HL-60 (cell line): ENCODE measurements at regions not wholly inside any gene's neighbourhood (a gene's known extent, or its start where the extent isn't known, plus 50 kb on each side); places are given as distances from the start of the nearest gene placed in this dataset.

Experiments
- CTCF ChIP-seq: IDR thresholded peaks from one replicate; pipeline ENCODE4 v1.5.1; 2011; ENCODE audit warnings: low read length, control low read depth, inconsistent platforms; ENCODE audit not compliant: insufficient read depth
- GABPA ChIP-seq: IDR thresholded peaks from 2 replicates; pipeline ENCODE4 v1.6.1; 2012; ENCODE audit warnings: low read depth
- POLR2AphosphoS5 ChIP-seq: IDR thresholded peaks from 2 replicates; pipeline ENCODE4 v1.6.1; 2012; ENCODE audit warnings: low read depth

DNA sequence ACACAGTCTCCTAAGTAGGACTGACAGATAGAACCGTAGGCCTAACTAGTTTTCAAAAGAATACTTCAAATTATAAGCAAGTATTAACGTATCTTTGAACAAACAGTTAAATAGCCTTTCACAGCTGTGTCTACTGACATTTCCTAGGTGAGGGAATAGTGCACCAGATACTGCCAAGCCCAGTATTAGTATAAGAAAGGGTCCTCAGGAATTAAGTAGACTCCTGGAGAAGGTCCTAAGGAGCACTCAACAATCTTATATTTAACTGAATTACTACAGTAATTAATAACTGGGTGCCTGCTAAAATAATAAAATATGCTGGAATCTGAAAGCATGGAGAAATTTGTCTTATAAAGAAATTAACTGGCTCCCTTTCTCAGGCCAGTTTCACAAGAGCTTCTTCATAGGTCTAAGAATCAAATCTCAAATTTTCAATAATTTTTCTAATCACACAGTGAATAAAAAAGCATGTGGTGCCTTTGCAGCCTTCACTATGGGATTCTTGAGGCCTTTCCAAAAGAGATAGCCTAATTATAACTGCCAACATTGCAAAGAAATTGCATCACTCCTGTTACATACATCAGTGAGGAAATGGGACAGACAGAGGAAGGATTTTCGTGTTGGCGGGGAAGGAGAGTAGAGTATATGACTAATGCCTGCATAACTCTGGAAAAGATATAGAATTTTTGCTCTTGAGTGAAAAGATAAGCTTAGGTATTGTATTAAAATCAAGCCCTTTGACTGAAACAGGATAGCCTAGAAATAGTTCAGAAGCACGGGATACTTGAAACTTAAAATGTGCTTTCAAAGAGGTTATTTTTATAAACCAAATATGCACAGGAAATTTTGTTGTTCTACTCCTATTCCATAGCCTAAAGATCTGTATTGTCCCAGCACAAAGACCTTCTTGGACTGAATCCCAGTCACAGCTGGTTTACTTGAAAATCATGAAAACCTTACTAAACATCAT, 228.6 kb upstream of the STK17B start:
- no peak for TF ChIP-seq CTCF
- no peak for TF ChIP-seq POLR2AphosphoS5
- TF ChIP-seq GABPA = no peak
